GM10248 (cell line): ENCODE measurements at regions not wholly inside any gene's neighbourhood (a gene's known extent, or its start where the extent isn't known, plus 50 kb on each side); places are given as distances from the start of the nearest gene placed in this dataset.

ENCODE experiments used
- CTCF ChIA-PET: fragments of 300-600 bp; sonication (Branson Sonifier 250); formaldehyde crosslinking; extraction: SDS; loops from one replicate; lab custom pipeline; 2021; ENCODE audit warnings: antibody characterized with exemption; lab: Yijun Ruan, JAX
- POLR2A ChIA-PET: fragments of 350-650 bp; sonication (Branson Sonifier 250); formaldehyde crosslinking; extraction: SDS; loops from one replicate; lab custom pipeline; 2020; ENCODE audit warnings: antibody characterized with exemption; lab: Yijun Ruan, JAX
- DNase-seq: peaks from one replicate; pipeline ENCODE4 v3.0.0; 2012; ENCODE audit errors: extremely low spot score
- CTCF ChIP-seq: IDR thresholded peaks from 2 replicates; pipeline ENCODE4 v1.5.1; 2012; ENCODE audit warnings: mild to moderate bottlenecking, low read depth; ENCODE audit errors: extremely low read depth, missing control alignments, control extremely low read depth

- CTCF ChIA-PET: interaction anchor here (1.7 kb wide), 1 partner anchor 14 kb away, joined by 3 read pairs; no protein-coding TSS in a partner anchor
- DNase-seq: no peak
- no peak for TF ChIP-seq CTCF
- POLR2A ChIA-PET: no interaction called here
Measured at GRCh38 chr3:22371036-22371435, 620.0 kb upstream of the ZNF385D start.

GRCh38 chr3:22371607-22372291 lies 620.7 kb upstream of the ZNF385D start:
- ChIA-PET CTCF (interaction anchor here (0.9 to 1.7 kb wide), 2 partner anchors 12 to 14 kb away, joined by 3 to 4 read pairs; no protein-coding TSS in a partner anchor), POLR2A (no interaction called here)
- TF ChIP-seq CTCF: no peak
- DNase-seq: peak; percentile 2

GRCh38 chr3:22372292-22373062 lies 621.5 kb upstream of the ZNF385D start:
- no peak for TF ChIP-seq CTCF
- DNase-seq: peak; percentile 9
- ChIA-PET POLR2A (no interaction called here), CTCF (interaction anchor here (0.9 to 1.7 kb wide), 2 partner anchors 13 kb away, joined by 3 to 4 read pairs; no protein-coding TSS in a partner anchor)

- ChIA-PET POLR2A (no interaction called here), CTCF (no interaction called here)
- TF ChIP-seq CTCF: no peak
- no peak for DNase-seq
Measured at GRCh38 chr3:22373182-22373581, 622.2 kb upstream of the ZNF385D start.

- DNase-seq: no peak
- CTCF ChIA-PET: no interaction called here
- POLR2A ChIA-PET: no interaction called here
- TF ChIP-seq CTCF: no peak
Measured at GRCh38 chr3:22373827-22374226, 622.8 kb upstream of the ZNF385D start.

GRCh38 chr3:22377421-22377820 lies 626.4 kb upstream of the ZNF385D start:
- DNase-seq: no peak
- CTCF ChIA-PET: no interaction called here
- TF ChIP-seq CTCF: no peak
- POLR2A ChIA-PET: no interaction called here
